T-cell (primary cell): ENCODE measurements at regions not wholly inside any gene's neighbourhood (a gene's known extent, or its start where the extent isn't known, plus 50 kb on each side); places are given as distances from the start of the nearest gene placed in this dataset.

ENCODE experiments used
- ATAC-seq, 4 experiments: fragments of 200-7000 bp in 3 of 4; fragments of 150-1000 bp in 1 of 4; cut with Tn5 transposase; replicated peaks in 1 of 4; 1 replicate in 3 of 4; 2 replicates in 1 of 4; pipeline ENCODE4 v1.10.0; 2021; ENCODE audit warnings: moderate library complexity in 3 of 4, mild to moderate bottlenecking in 2 of 4, moderate number of reproducible peaks in 1 of 4
- CTCF ChIA-PET, 2 donors: fragments of 300-600 bp; sonication (Branson Sonifier 250); formaldehyde crosslinking; loops; one replicate each; lab custom pipeline; 2022; ENCODE audit warnings: antibody characterized with exemption in 2 of 2; lab: Charles Lee
- POLR2A ChIA-PET, 2 donors: fragments of 300-600 bp; sonication (Branson Sonifier 250); formaldehyde crosslinking; loops; one replicate each; lab custom pipeline; 2022; ENCODE audit warnings: antibody characterized with exemption in 2 of 2; lab: Charles Lee
- DNase-seq, 35 experiments: peaks; one replicate each; pipeline versions ENCODE4 v3.0.0 to v3.0.0-alpha.2; 2013 to 2023
- H3K27ac ChIP-seq: one replicate; pipeline ENCODE4 v1.5.1; 2013; ENCODE audit warnings: low read length
- H3K27me3 ChIP-seq, 2 experiments: replicated peaks in 1 of 2; 1 replicate in 1 of 2; 2 replicates in 1 of 2; pipeline versions ENCODE4 v1.6.1 to v1.7.0; 2013; ENCODE audit warnings: low read length in 1 of 2, mixed read lengths in 1 of 2; ENCODE audit not compliant: control insufficient read depth in 2 of 2, insufficient read depth in 2 of 2; ENCODE audit errors: extremely low read depth in 1 of 2
- H3K36me3 ChIP-seq, 2 donors: 1 replicate in 1 of 2; 2 replicates in 1 of 2; pipeline versions ENCODE4 v1.6.1 to v1.7.0; 2013; ENCODE audit warnings: low read length in 1 of 2; ENCODE audit not compliant: control insufficient read depth in 2 of 2, insufficient read depth in 1 of 2; ENCODE audit errors: extremely low read depth in 1 of 2
- H3K4me1 ChIP-seq, 2 experiments: 1 replicate in 1 of 2; 2 replicates in 1 of 2; pipeline versions ENCODE4 v1.6.1 to v1.7.0; 2013; ENCODE audit warnings: low read length in 2 of 2, mixed read lengths in 1 of 2; ENCODE audit not compliant: insufficient read depth in 2 of 2, control insufficient read depth in 1 of 2; ENCODE audit errors: extremely low read depth in 1 of 2
- H3K4me3 ChIP-seq, 2 donors: 1 replicate in 1 of 2; 2 replicates in 1 of 2; pipeline versions ENCODE4 v1.5.1 to v1.7.0; 2013; ENCODE audit warnings: mild to moderate bottlenecking in 2 of 2, low read length in 1 of 2, moderate library complexity in 1 of 2; ENCODE audit not compliant: control insufficient read depth in 1 of 2; ENCODE audit errors: extremely low read depth in 1 of 2
- H3K9me3 ChIP-seq: 2 replicates; pipeline ENCODE4 v1.7.0; 2013
- H3K27ac Mint-ChIP-seq, 2 donors: one replicate each; pipeline ENCODE4 v1.8.0; 2020 to 2021; ENCODE audit warnings: mild to moderate bottlenecking in 2 of 2, mixed read lengths in 2 of 2
- H3K27me3 Mint-ChIP-seq, 2 donors: one replicate each; pipeline ENCODE4 v1.8.0; 2021 to 2022; ENCODE audit warnings: mixed read lengths in 2 of 2
- H3K36me3 Mint-ChIP-seq: one replicate; pipeline ENCODE4 v1.8.0; 2021; ENCODE audit warnings: mixed read lengths
- H3K4me1 Mint-ChIP-seq, 3 donors: one replicate each; pipeline ENCODE4 v1.8.0; 2020 to 2022; ENCODE audit warnings: mixed read lengths in 3 of 3, mild to moderate bottlenecking in 1 of 3
- H3K4me3 Mint-ChIP-seq, 3 donors: one replicate each; pipeline ENCODE4 v1.8.0; 2020 to 2022; ENCODE audit warnings: mild to moderate bottlenecking in 3 of 3, mixed read lengths in 3 of 3, moderate library complexity in 3 of 3
- H3K9me3 Mint-ChIP-seq, 3 donors: one replicate each; pipeline ENCODE4 v1.8.0; 2020 to 2022; ENCODE audit warnings: mixed read lengths in 3 of 3
- WGBS: methylation state at CpG from one replicate; pipeline ENCODE4 v1.1.5; 2013; ENCODE audit warnings: missing lambda C conversion rate; ENCODE audit not compliant: insufficient coverage; 5-methylcytosine and 5-hydroxymethylcytosine counted together

- no peak for DNase-seq
- POLR2A ChIA-PET, result no interaction called here
- CTCF ChIA-PET, result no interaction called here
- H3K4me3 ChIP-seq, result no peak overlapping the region
- Mint-ChIP-seq H3K9me3 (no peaks in the 10 kb centered on the region), H3K27ac (no peak overlapping the region), H3K36me3 (no peaks in the 10 kb centered on the region), H3K27me3 (peaks cover 0 to 17% of the 10 kb centered on the region in 2 donors), H3K4me1 (no peaks in the 10 kb centered on the region), H3K4me3 (no peak overlapping the region)
- no peaks in the 10 kb centered on the region for H3K36me3 ChIP-seq
- H3K27me3 ChIP-seq, result peaks cover 0 to 3% of the 10 kb centered on the region in 2 experiments
- H3K9me3 ChIP-seq, result no peaks in the 10 kb centered on the region
- no peak for ATAC-seq
- no peak overlapping the region for H3K27ac ChIP-seq
- H3K4me1 ChIP-seq, result no peaks in the 10 kb centered on the region
These were observed 355.8 kb downstream of the ADRA2A start for GRCh38 chr10:111432588-111432987.

GRCh38 chr10:111435871-111436270, 359.0 kb downstream of the ADRA2A start:
- Mint-ChIP-seq H3K36me3 (no peaks in the 10 kb centered on the region), H3K4me3 (no peak overlapping the region), H3K9me3 (no peaks in the 10 kb centered on the region), H3K27ac (no peak overlapping the region), H3K27me3 (peaks cover 0 to 20% of the 10 kb centered on the region in 2 donors), H3K4me1 (no peaks in the 10 kb centered on the region)
- H3K27me3 ChIP-seq, result no peaks in the 10 kb centered on the region
- POLR2A ChIA-PET, result no interaction called here
- no CpG with 5 or more reads among the region's 1 CpG for WGBS
- H3K27ac ChIP-seq, result no peak overlapping the region
- no peaks in the 10 kb centered on the region for H3K36me3 ChIP-seq
- no peak overlapping the region for H3K4me3 ChIP-seq
- DNase-seq (no peak), ATAC-seq (no peak)
- no peaks in the 10 kb centered on the region for H3K9me3 ChIP-seq
- CTCF ChIA-PET, result no interaction called here
- H3K4me1 ChIP-seq, result no peaks in the 10 kb centered on the region

- Mint-ChIP-seq H3K4me1 (no peaks in the 10 kb centered on the region), H3K27me3 (peaks cover 0 to 27% of the 10 kb centered on the region in 2 donors), H3K27ac (no peak overlapping the region), H3K4me3 (no peak overlapping the region), H3K36me3 (no peaks in the 10 kb centered on the region), H3K9me3 (no peaks in the 10 kb centered on the region)
- no peak for DNase-seq
- 100% methylated on average over 1 of the region's 3 CpGs for WGBS
- ATAC-seq, result no peak
- POLR2A ChIA-PET, result no interaction called here
- H3K9me3 ChIP-seq, result no peaks in the 10 kb centered on the region
- H3K27me3 ChIP-seq, result no peaks in the 10 kb centered on the region
- H3K27ac ChIP-seq, result no peak overlapping the region
- no peaks in the 10 kb centered on the region for H3K4me1 ChIP-seq
- no peak overlapping the region for H3K4me3 ChIP-seq
- no peaks in the 10 kb centered on the region for H3K36me3 ChIP-seq
- CTCF ChIA-PET, result no interaction called here
These were observed 362.4 kb downstream of the ADRA2A start for GRCh38 chr10:111439034-111439842.

GRCh38 chr10:111440501-111440900, 363.7 kb downstream of the ADRA2A start:
- Histone ChIP-seq H3K9me3 (no peaks in the 10 kb centered on the region), H3K27me3 (no peaks in the 10 kb centered on the region), H3K4me3 (no peak overlapping the region), H3K27ac (no peak overlapping the region), H3K4me1 (no peaks in the 10 kb centered on the region), H3K36me3 (no peaks in the 10 kb centered on the region)
- WGBS, result 17% methylated on average over 1 of the region's 5 CpGs
- H3K27me3 Mint-ChIP-seq, result peaks cover 0 to 18% of the 10 kb centered on the region in 2 donors
- no peak overlapping the region for H3K27ac Mint-ChIP-seq
- H3K4me1 Mint-ChIP-seq, result no peaks in the 10 kb centered on the region
- DNase-seq, result no peak
- H3K9me3 Mint-ChIP-seq, result no peaks in the 10 kb centered on the region
- no peak overlapping the region for H3K4me3 Mint-ChIP-seq
- ATAC-seq, result no peak
- ChIA-PET CTCF (no interaction called here), POLR2A (no interaction called here)
- no peaks in the 10 kb centered on the region for H3K36me3 Mint-ChIP-seq

- POLR2A ChIA-PET, result no interaction called here
- ATAC-seq (no peak), DNase-seq (no peak)
- no CpG with 5 or more reads among the region's 5 CpGs for WGBS
- CTCF ChIA-PET, result no interaction called here
- H3K27me3 Mint-ChIP-seq, result peaks cover 0 to 13% of the 10 kb centered on the region in 2 donors
- H3K27ac ChIP-seq, result no peak overlapping the region
- peaks cover 0 to 10% (median 7%) of the 10 kb centered on the region in 3 donors for H3K9me3 Mint-ChIP-seq
- H3K27me3 ChIP-seq, result no peaks in the 10 kb centered on the region
- no peaks in the 10 kb centered on the region for H3K9me3 ChIP-seq
- no peaks in the 10 kb centered on the region for H3K36me3 Mint-ChIP-seq
- no peaks in the 10 kb centered on the region for H3K4me1 ChIP-seq
- no peak overlapping the region for H3K4me3 ChIP-seq
- H3K4me3 Mint-ChIP-seq, result no peak overlapping the region
- H3K36me3 ChIP-seq, result no peaks in the 10 kb centered on the region
- no peak overlapping the region for H3K27ac Mint-ChIP-seq
- no peaks in the 10 kb centered on the region for H3K4me1 Mint-ChIP-seq
These were observed 368.8 kb downstream of the ADRA2A start for GRCh38 chr10:111445667-111446066.

GRCh38 chr10:111446966-111447365, 370.1 kb downstream of the ADRA2A start:
- ATAC-seq (no peak), DNase-seq (no peak)
- H3K27me3 Mint-ChIP-seq, result peaks cover 0 to 8% of the 10 kb centered on the region in 2 donors
- Histone ChIP-seq H3K9me3 (no peaks in the 10 kb centered on the region), H3K27ac (no peak overlapping the region), H3K36me3 (no peaks in the 10 kb centered on the region), H3K27me3 (no peaks in the 10 kb centered on the region), H3K4me3 (no peak overlapping the region), H3K4me1 (no peaks in the 10 kb centered on the region)
- POLR2A ChIA-PET, result no interaction called here
- peaks cover 0 to 10% (median 7%) of the 10 kb centered on the region in 3 donors for H3K9me3 Mint-ChIP-seq
- H3K4me3 Mint-ChIP-seq, result no peak overlapping the region
- CTCF ChIA-PET, result no interaction called here
- no peak overlapping the region for H3K27ac Mint-ChIP-seq
- H3K4me1 Mint-ChIP-seq, result no peaks in the 10 kb centered on the region
- H3K36me3 Mint-ChIP-seq, result no peaks in the 10 kb centered on the region
